ENCODE measurements at regions not wholly inside any gene's neighbourhood (a gene's known extent, or its start where the extent isn't known, plus 50 kb on each side); places are given as distances from the start of the nearest gene placed in this dataset.

DNA sequence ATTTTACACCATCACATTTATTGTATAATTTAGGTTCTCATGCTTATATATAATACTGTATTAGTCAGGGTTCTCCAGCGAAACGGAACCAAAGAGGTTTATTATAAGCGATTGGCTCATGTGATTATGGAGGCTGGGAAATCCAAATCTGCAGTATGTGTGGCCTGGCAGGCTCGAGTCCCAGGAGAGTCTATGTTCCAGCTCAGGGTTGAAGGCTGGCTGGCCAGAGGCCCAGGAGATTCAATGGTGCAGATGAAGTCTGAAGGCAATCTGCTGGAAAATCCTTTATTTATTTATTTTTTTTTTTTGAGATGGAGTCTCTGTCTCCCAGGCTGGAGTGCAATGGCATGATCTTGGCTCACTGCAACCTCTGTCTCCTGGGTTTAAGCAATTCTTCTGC is 63.0 kb upstream of the WDFY3 start:
- TF ChIP-seq, protein P1, sequence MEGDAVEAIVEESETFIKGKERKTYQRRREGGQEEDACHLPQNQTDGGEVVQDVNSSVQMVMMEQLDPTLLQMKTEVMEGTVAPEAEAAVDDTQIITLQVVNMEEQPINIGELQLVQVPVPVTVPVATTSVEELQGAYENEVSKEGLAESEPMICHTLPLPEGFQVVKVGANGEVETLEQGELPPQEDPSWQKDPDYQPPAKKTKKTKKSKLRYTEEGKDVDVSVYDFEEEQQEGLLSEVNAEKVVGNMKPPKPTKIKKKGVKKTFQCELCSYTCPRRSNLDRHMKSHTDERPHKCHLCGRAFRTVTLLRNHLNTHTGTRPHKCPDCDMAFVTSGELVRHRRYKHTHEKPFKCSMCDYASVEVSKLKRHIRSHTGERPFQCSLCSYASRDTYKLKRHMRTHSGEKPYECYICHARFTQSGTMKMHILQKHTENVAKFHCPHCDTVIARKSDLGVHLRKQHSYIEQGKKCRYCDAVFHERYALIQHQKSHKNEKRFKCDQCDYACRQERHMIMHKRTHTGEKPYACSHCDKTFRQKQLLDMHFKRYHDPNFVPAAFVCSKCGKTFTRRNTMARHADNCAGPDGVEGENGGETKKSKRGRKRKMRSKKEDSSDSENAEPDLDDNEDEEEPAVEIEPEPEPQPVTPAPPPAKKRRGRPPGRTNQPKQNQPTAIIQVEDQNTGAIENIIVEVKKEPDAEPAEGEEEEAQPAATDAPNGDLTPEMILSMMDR (IDR thresholded peaks at IDR 0.05) = no peak
- TF ChIP-seq POLR2A (IDR thresholded peaks at IDR 0.05) = no peak
- no peak for TF ChIP-seq EP300 (IDR thresholded peaks at IDR 0.05; ENCODE audit: low read depth)
